CD14-positive monocyte (primary cell): ENCODE measurements at regions not wholly inside any gene's neighbourhood (a gene's known extent, or its start where the extent isn't known, plus 50 kb on each side); places are given as distances from the start of the nearest gene placed in this dataset.

Experiments
- DNase-seq, 3 donors: peaks; one replicate each; pipeline ENCODE4 v3.0.0-alpha.2; 2011 to 2022
- H2AFZ ChIP-seq: 2 replicates; pipeline ENCODE4 v1.6.0; 2012; ENCODE audit warnings: mild to moderate bottlenecking, low read depth, low read length, inconsistent platforms; ENCODE audit not compliant: insufficient read depth, poor library complexity, severe bottlenecking
- H3K27ac ChIP-seq, 2 donors: 1 replicate in 1 of 2; 2 replicates in 1 of 2; pipeline ENCODE4 v1.5.1; 2012 to 2013; ENCODE audit warnings: low read length in 2 of 2, control low read depth in 1 of 2, inconsistent platforms in 1 of 2, low read depth in 1 of 2, mild to moderate bottlenecking in 1 of 2
- H3K27me3 ChIP-seq, 2 donors: one replicate each; pipeline versions ENCODE4 v1.6.0 to v1.6.1; 2011 to 2013; ENCODE audit warnings: low read length in 2 of 2; ENCODE audit not compliant: control insufficient read depth in 2 of 2, insufficient read depth in 2 of 2
- H3K36me3 ChIP-seq, 2 donors: replicated peaks in 1 of 2; 1 replicate in 1 of 2; 2 replicates in 1 of 2; pipeline versions ENCODE4 v1.5.1 to v1.6.1; 2012 to 2013; ENCODE audit warnings: low read length in 2 of 2, control low read depth in 1 of 2, inconsistent platforms in 1 of 2, mild to moderate bottlenecking in 1 of 2; ENCODE audit not compliant: insufficient read depth in 2 of 2, control insufficient read depth in 1 of 2
- H3K4me1 ChIP-seq, 2 donors: 1 replicate in 1 of 2; 2 replicates in 1 of 2; pipeline versions ENCODE4 v1.5.1 to v1.6.1; 2012 to 2013; ENCODE audit warnings: low read length in 2 of 2, control low read depth in 1 of 2, inconsistent platforms in 1 of 2, mild to moderate bottlenecking in 1 of 2, moderate library complexity in 1 of 2; ENCODE audit not compliant: insufficient read depth in 2 of 2, control insufficient read depth in 1 of 2
- H3K4me2 ChIP-seq: replicated peaks from 2 replicates; pipeline ENCODE3; 2012; ENCODE audit warnings: low read length, moderate library complexity, mild to moderate bottlenecking; ENCODE audit not compliant: poor library complexity, severe bottlenecking; ENCODE audit errors: extremely low read depth
- H3K4me3 ChIP-seq, 3 experiments: fragments of 200-600 bp in 1 of 3; sonication (generic) in 1 of 3; replicated peaks in 1 of 3; 1 replicate in 2 of 3; 2 replicates in 1 of 3; pipeline ENCODE4 v1.5.1; 2011 to 2013; ENCODE audit warnings: low read length in 3 of 3, mild to moderate bottlenecking in 3 of 3, control low read depth in 2 of 3, low read depth in 2 of 3, inconsistent platforms in 1 of 3, moderate library complexity in 1 of 3
- H3K79me2 ChIP-seq: 2 replicates; pipeline ENCODE4 v1.6.0; 2012; ENCODE audit warnings: mild to moderate bottlenecking, control low read depth, inconsistent platforms, low read length, moderate library complexity; ENCODE audit not compliant: insufficient read depth
- H3K9ac ChIP-seq: 2 replicates; pipeline ENCODE4 v1.6.0; 2017; ENCODE audit warnings: low read length, mild to moderate bottlenecking; ENCODE audit not compliant: insufficient read depth, poor library complexity, severe bottlenecking
- H3K9me3 ChIP-seq, 2 donors: replicated peaks in 1 of 2; 1 replicate in 1 of 2; 2 replicates in 1 of 2; pipeline versions ENCODE4 v1.5.1 to v1.6.1; 2012 to 2013; ENCODE audit warnings: low read length in 2 of 2, control low read depth in 1 of 2; ENCODE audit not compliant: control insufficient read depth in 1 of 2, insufficient read depth in 1 of 2
- H4K20me1 ChIP-seq: 2 replicates; pipeline ENCODE4 v1.6.0; 2012; ENCODE audit warnings: mild to moderate bottlenecking, low read length, control low read depth, moderate library complexity; ENCODE audit not compliant: insufficient read depth
- H3K27ac Mint-ChIP-seq, 7 donors: one replicate each; pipeline ENCODE4 v1.8.0; 2020; ENCODE audit warnings: mild to moderate bottlenecking in 7 of 7, mixed read lengths in 7 of 7, moderate library complexity in 6 of 7, inconsistent platforms in 2 of 7
- H3K27me3 Mint-ChIP-seq, 3 donors: one replicate each; pipeline ENCODE4 v1.8.0; 2021 to 2022; ENCODE audit warnings: low read depth in 3 of 3, mild to moderate bottlenecking in 3 of 3, mixed read lengths in 3 of 3, moderate library complexity in 3 of 3, inconsistent platforms in 1 of 3
- H3K36me3 Mint-ChIP-seq, 2 donors: one replicate each; pipeline ENCODE4 v1.8.0; 2020; ENCODE audit warnings: mixed read lengths in 2 of 2, inconsistent platforms in 1 of 2, mild to moderate bottlenecking in 1 of 2
- H3K4me1 Mint-ChIP-seq: one replicate; pipeline ENCODE4 v1.8.0; 2020; ENCODE audit warnings: mild to moderate bottlenecking, mixed read lengths
- H3K4me3 Mint-ChIP-seq, 2 donors: one replicate each; pipeline ENCODE4 v1.8.0; 2020; ENCODE audit warnings: mild to moderate bottlenecking in 2 of 2, mixed read lengths in 2 of 2, moderate library complexity in 1 of 2
- H3K9me3 Mint-ChIP-seq, 7 donors: one replicate each; pipeline ENCODE4 v1.8.0; 2020 to 2022; ENCODE audit warnings: mixed read lengths in 7 of 7, mild to moderate bottlenecking in 6 of 7, moderate library complexity in 6 of 7, inconsistent platforms in 2 of 7
- WGBS: methylation state at CpG from one replicate; pipeline ENCODE4 v1.1.5; 2013; ENCODE audit warnings: missing lambda C conversion rate; ENCODE audit not compliant: insufficient coverage; 5-methylcytosine and 5-hydroxymethylcytosine counted together
- intact Hi-C, 2 donors: fragments of 100-400 bp; cut with micrococcal nuclease; formaldehyde crosslinking; loops; one replicate each; pipeline versions ENCODE4 v1.15.0 to v1.15.1; 2023
- TF ChIP-seq, protein P1 (sequence below): fragments of 200-600 bp; IDR thresholded peaks from one replicate; pipeline ENCODE4 v1.8.0; 2022; ENCODE audit warnings: antibody characterized with exemption, mild to moderate bottlenecking

DNA sequence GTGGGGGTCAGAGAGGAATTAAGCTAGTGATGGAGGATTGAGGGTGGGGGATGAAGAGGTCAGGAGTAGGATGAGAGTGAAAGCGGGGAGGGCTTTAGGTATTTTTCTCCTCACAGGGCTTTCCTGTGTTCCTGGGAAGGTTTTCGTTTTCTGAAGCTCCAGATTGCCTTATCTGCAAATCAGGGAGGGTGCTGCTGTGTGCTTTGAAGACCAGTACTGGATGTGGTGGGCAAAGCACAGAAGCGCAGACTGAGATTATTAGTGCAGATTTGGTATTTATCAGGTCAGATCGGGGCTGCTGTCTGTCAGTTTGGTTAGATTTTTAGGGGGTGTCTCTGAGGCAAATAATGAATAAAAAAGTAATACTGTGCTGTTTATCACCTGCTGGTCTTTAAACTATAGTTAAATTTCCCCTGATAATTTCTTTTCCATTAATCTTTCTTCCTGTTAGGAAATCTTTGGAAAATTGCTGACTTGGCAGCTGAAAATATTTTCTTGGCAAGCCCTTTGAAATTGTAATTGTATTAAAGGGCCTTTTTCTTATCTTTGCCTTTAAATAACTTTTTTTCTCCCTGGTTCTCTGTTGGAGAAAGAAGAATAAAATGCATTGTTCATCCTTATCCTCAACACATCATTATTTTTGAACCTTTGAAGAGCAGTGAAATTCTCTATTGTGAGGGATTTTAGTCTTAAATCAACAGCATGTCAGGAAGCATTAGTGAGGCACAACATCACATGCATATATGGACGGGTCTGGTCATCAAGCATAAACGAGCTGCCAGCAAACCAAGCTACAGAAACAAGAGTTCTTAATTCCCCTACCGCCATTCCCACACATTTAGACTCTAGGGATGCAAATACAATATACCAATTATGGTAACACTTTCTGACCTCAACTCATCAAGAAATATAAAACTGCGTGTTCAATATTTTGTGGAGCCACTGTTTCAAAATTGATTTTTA, 139.6 kb downstream of the S1PR1 start:
- no peaks in the 10 kb centered on the region for H3K36me3 Mint-ChIP-seq
- intact Hi-C loops: no loop called here
- no peak overlapping the region for H3K27ac Mint-ChIP-seq
- Histone ChIP-seq H2AFZ (no peak overlapping the region), H3K27ac (no peak overlapping the region), H3K79me2 (no peaks in the 10 kb centered on the region), H3K27me3 (no peaks in the 10 kb centered on the region), H3K4me3 (no peak overlapping the region), H3K36me3 (no peaks in the 10 kb centered on the region), H4K20me1 (no peaks in the 10 kb centered on the region), H3K9ac (no peak overlapping the region), H3K4me2 (no peak overlapping the region), H3K9me3 (no peaks in the 10 kb centered on the region), H3K4me1 (no peaks in the 10 kb centered on the region)
- no peaks in the 10 kb centered on the region for H3K4me1 Mint-ChIP-seq
- H3K4me3 Mint-ChIP-seq: no peak overlapping the region
- no peak for DNase-seq
- TF ChIP-seq, protein P1, sequence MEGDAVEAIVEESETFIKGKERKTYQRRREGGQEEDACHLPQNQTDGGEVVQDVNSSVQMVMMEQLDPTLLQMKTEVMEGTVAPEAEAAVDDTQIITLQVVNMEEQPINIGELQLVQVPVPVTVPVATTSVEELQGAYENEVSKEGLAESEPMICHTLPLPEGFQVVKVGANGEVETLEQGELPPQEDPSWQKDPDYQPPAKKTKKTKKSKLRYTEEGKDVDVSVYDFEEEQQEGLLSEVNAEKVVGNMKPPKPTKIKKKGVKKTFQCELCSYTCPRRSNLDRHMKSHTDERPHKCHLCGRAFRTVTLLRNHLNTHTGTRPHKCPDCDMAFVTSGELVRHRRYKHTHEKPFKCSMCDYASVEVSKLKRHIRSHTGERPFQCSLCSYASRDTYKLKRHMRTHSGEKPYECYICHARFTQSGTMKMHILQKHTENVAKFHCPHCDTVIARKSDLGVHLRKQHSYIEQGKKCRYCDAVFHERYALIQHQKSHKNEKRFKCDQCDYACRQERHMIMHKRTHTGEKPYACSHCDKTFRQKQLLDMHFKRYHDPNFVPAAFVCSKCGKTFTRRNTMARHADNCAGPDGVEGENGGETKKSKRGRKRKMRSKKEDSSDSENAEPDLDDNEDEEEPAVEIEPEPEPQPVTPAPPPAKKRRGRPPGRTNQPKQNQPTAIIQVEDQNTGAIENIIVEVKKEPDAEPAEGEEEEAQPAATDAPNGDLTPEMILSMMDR: no peak
- 87% methylated on average over 3 of the region's 8 CpGs for WGBS
- H3K9me3 Mint-ChIP-seq: peaks cover 0 to 10% (median 5%) of the 10 kb centered on the region in 7 donors
- peaks cover 0 to 1% (median 0%) of the 10 kb centered on the region in 3 donors for H3K27me3 Mint-ChIP-seq

DNA sequence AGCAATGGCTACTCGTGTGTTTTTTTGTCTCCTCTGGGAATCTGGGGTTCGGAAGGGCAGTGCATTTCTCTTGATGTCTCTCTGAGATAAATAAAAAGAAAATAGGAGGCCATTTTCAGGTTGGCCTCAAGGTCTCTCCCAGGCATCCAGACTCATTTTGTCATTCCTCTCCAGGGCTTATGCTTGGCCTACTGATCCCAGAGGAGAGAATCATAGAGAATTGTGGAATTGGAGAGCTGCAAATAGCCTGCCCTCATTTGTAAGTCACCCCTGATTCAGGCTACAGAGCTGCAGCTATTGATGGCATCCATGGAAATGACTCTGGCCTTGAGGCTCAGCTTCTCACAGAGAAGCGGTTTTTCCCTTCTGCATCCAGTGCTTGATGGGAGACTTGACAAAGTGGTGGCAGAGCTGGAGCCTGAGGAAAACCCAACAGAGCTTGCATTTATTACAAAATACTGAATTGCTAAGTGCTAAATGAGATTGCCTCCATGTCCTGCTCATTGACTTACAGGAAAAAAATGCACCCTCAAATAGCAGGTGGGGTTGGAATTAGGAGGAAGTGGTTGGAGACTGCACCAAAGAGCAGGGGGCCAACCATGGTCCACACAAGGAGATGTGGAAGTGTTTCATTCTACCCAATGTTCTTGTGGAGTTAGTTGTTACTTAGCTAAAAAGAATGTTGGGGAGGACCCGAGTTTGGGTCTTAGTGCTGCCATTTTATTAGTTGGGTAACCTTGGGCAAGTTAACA, 140.4 kb downstream of the S1PR1 start:
- no peak overlapping the region for H3K4me2 ChIP-seq

More for the DNA sequence above, 140.4 kb downstream of the S1PR1 start:
- no peaks in the 10 kb centered on the region for H4K20me1 ChIP-seq
- Mint-ChIP-seq H3K4me1 (no peaks in the 10 kb centered on the region), H3K9me3 (peaks cover 0 to 10% (median 5%) of the 10 kb centered on the region in 7 donors), H3K36me3 (no peaks in the 10 kb centered on the region), H3K27ac (no peak overlapping the region), H3K4me3 (no peak overlapping the region), H3K27me3 (peaks cover 0 to 2% (median 1%) of the 10 kb centered on the region in 3 donors)
- TF ChIP-seq, protein P1: no peak
- intact Hi-C loops: no loop called here
- no peaks in the 10 kb centered on the region for H3K9me3 ChIP-seq
- H3K4me1 ChIP-seq: no peaks in the 10 kb centered on the region
- H3K36me3 ChIP-seq: no peaks in the 10 kb centered on the region
- no CpG with 5 or more reads among the region's 4 CpGs for WGBS
- no peak overlapping the region for H2AFZ ChIP-seq
- no peak overlapping the region for H3K9ac ChIP-seq
- H3K4me3 ChIP-seq: no peak overlapping the region
- H3K27me3 ChIP-seq: no peaks in the 10 kb centered on the region
- no peak for DNase-seq
- no peaks in the 10 kb centered on the region for H3K79me2 ChIP-seq
- no peak overlapping the region for H3K27ac ChIP-seq
